HG03108 (cell line): ENCODE measurements at regions not wholly inside any gene's neighbourhood (a gene's known extent, or its start where the extent isn't known, plus 50 kb on each side); places are given as distances from the start of the nearest gene placed in this dataset.
A peak's percentile ranks its signal among the peaks of the same experiment; 100 is the strongest.
"Not testable (repeated sequence)": the region's sequence is repeated elsewhere in the genome, so short reads cannot be mapped to it uniquely, and the experiment has no call there.

Experiments
- ATAC-seq: cut with Tn5 transposase; IDR thresholded peaks from one replicate; pipeline ENCODE4 v1.9.1; 2021; ENCODE audit warnings: moderate library complexity; ENCODE audit not compliant: unreplicated experiment

DNA sequence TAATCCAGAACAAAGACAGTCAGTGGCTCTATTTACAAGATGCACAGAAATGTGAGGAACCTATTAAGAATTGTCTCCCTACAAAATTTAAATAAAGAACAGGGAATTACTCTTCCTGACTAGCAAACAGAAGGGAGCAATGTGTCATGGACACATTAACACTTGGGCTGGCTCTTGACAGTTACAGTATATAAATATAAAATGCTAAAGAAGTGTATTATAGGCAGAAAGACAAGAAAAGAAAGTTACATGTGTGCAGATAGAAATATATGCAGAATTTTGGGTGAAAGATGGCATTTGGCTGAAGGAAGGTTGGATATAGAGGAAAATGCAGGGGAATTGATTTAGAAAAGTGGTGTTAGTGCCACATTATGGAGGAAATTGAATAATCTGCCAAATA is 2257.1 kb upstream of the ACO1 start:
- no peak for ATAC-seq

DNA sequence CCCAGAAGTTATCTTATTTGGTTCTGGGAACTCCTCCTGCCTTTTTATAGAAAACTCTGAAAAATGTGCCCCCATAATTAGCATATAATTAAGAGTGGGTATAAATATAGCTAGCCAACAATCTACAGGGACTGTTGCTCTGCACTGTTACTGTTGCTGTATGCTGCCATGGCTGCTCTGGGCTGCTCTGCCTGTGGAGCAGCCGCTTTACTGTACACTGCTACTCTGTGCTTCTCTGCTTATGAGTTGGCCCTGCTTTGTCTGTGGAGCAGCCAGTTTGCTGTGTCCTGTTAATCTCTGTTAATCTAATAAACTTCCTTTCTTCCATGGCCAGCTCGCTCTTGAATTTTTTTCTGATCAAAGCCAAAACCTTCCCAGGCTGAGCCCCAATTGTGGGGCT is 2244.0 kb upstream of the ACO1 start:
- ATAC-seq, result no peak

- ATAC-seq, result no peak
These were observed 2223.9 kb upstream of the ACO1 start for GRCh38 chr9:30160570-30160969.

DNA sequence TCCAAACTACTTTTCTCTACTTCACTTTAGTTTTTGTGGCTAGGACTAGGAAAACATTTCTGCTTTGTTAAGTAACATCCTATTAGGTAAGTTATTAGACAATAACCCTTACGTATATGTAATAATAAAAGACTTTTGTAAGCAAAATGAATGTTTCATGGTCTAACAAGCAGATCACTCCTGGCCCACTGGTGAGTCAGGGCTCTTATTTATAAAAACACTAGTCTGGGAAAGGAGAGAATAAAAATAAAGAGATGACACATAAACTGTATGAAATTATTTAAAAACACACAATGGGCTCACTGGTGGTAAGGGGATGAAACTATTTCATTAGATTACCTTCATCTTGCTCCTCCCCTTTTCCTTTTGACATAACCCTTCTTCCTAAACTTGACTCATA is 2212.2 kb upstream of the ACO1 start:
- ATAC-seq, result no peak

DNA sequence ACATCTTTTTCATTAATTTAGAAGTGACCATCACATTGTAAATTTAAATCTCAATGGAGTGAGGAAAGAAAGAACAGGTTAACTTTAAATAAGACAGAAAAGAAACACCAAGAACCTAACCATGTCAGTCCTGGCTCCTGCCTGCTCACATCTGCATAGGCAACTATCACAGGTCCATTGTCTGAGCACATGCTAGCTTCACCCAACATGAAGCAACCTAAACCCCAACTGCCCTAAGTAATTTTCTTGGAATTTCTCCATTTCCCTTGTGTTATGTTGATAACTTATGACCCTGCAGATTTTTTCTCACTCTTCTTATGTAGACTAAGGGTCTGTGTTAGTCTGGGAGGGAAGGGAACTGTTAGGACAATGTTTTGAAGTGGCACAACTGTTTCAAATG is 2205.8 kb upstream of the ACO1 start:
- no peak for ATAC-seq

- no peak for ATAC-seq
These were observed 2191.0 kb upstream of the ACO1 start for GRCh38 chr9:30193421-30193820.

GRCh38 chr9:30196941-30197340 is 2187.5 kb upstream of the ACO1 start:
- ATAC-seq, result no peak

GRCh38 chr9:30197453-30197852 is 2187.0 kb upstream of the ACO1 start:
- no peak for ATAC-seq

DNA sequence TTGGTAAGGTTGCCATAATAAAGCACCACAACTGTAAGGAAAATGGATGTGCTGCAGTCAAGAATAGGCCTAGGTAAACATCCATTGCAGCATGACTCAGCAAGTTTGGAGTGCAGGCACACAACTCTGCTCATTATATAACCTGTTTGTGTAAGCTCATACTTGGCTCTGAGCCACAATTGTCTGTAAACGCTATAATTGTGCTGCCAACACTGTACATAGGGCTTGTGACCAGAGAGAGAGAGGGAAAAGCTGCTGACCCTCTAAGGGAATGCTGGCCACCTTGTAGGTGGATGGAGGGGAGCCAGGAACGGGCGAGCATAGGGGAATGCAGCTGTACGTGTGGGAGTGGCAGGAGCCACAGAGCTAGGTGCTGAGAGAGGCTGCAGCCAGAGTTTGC is 2186.5 kb upstream of the ACO1 start:
- no peak for ATAC-seq

DNA sequence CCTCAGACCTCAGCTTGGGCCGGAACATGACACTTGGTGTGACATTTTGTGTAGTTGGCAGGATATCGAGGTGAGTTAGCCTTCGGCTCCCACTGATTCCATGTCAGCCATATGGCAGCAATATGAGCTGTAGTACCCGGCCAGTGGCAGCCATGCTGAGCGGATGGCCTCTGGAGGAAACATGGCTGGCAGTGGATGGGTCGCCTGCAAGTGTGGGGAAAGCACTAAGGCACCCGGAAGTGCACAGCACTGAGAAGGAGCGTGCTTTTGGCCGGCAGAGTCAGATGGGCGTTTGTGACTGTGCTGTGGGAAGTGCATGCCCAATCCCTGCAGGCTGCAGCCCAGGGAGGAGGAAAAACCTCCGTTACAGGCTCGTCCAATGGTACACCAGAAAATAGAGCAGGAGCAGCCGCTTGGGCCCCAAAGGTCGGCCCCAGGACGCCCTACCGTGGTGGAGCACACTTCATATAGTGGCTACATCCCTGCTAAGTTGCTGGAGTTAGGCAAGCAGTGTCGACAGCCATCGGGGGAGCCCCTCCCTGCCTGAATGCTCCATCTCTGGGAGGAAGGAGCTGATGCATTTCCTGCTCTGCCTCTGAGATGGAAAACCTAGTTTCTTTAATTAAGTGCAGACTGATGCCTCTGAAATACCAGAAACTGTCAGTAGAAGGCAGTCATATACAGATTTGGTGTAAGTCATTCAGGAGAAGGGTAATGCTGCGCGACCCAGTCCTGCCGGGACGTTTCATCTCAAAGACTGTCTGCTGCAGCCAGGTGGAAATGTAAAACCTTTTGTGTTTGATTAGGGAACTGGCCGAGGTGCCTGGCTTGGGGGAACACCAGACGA is 2185.8 kb upstream of the ACO1 start:
- ATAC-seq, result no peak

GRCh38 chr9:30201024-30201423 is 2183.4 kb upstream of the ACO1 start:
- no peak for ATAC-seq

- no peak for ATAC-seq
These were observed 2149.4 kb upstream of the ACO1 start for GRCh38 chr9:30235068-30235467.

GRCh38 chr9:30235564-30235963 is 2148.9 kb upstream of the ACO1 start:
- ATAC-seq, result no peak

DNA sequence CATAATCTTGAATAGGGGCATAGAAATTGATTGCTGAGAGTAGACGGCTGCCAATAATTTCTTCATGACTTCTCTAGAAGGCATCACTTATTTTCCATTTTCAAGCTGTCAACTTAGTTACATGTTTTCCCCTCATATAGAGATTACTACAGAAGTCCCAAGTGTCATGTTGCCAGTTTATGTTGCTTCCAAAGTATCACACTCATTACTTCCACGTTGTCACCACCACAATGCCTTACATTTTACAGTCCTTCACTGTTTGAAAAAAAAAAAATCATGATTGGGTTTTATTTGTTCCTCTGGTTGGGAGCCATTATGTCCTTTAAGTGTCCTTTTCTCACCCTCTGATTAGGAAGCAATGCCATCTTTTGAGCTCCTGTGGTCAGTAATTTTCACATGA is 2144.6 kb upstream of the ACO1 start:
- no peak for ATAC-seq

DNA sequence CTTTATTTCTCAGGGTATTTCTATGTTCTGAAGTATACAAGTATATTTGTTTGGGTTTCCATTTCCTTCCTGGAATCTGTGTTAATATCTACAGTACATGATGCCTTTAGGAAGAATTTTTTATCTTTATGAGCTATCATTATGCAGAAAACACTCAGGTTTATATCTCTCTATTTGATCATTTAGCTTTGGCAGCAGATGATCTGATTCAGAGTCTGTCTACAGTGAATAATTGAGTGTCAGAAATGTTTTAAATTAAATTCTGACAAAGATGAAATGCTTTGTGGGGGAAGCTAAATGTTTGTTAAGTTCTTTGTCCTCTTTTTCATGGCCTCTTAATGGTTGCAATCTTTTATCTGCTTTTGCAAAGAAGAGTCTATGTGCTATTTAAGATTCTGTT is 2141.0 kb upstream of the ACO1 start:
- ATAC-seq, result no peak

- ATAC-seq, result no peak
These were observed 2139.6 kb upstream of the ACO1 start for GRCh38 chr9:30244877-30245276.

DNA sequence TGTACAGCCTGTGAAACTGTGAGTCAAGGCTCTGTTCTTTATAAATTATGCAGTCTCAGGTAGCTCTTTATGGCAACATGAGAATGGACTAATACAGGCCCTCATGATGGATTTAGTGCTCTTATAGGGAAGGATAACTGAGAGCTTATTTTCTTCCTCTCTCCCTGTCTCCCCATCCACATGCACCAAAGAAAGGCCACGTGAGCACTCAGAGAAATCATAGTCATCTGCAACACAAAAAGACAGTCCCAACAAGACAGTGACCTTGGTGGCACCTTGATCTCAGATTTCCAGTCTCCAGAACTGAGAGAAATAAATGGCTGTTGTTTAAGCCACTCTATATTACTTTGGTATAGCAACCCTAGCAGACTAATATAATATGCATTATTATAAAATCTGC is 2133.6 kb upstream of the ACO1 start:
- no peak for ATAC-seq

- no peak for ATAC-seq
These were observed 2126.3 kb upstream of the ACO1 start for GRCh38 chr9:30258094-30258493.

DNA sequence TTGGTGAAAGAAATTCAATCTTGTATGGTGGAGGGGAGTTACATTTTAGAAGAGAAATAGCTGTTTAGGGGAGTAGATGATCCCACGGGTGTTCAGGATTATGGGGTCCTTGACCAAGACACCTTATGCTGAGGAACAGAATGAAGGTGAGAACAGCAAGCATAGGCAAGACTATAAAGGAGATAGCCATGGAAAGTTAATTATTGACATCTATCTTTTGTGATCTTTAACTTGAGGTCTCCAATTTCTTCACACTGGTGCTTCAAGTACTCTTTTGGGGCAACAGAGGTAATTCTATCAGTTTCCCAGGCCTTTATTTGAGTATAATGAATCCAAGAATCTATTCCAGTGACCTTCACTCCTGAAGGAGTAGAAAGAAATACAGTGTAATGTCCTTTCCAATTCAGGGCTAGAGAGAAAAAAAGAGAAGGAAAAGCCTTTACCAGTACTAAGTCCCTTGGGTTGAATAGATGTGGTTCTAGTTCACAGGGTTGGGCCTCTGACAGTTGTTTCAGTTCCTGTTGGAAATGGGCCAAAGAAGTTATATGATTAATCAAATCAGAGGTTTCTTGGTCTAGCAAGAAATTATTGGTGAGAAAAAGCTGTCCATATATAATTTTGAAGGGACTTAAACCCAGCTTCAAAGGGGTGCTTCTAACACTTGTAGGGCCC is 2104.1 kb upstream of the ACO1 start:
- peak; percentile 48 for ATAC-seq

GRCh38 chr9:30289435-30289834 is 2095.0 kb upstream of the ACO1 start:
- ATAC-seq, result no peak

- not testable (repeated sequence) for ATAC-seq
These were observed 2092.4 kb upstream of the ACO1 start for GRCh38 chr9:30292026-30292425.

GRCh38 chr9:30293231-30293630 is 2091.2 kb upstream of the ACO1 start:
- no peak for ATAC-seq
